GM23338 (cell line): ENCODE measurements at regions not wholly inside any gene's neighbourhood (a gene's known extent, or its start where the extent isn't known, plus 50 kb on each side); places are given as distances from the start of the nearest gene placed in this dataset.
"Not testable (repeated sequence)": the region's sequence is repeated elsewhere in the genome, so short reads cannot be mapped to it uniquely, and the experiment has no call there.

Experiments
- ATAC-seq: fragments of 200-7000 bp; cut with Tn5 transposase; 3 replicates; pipeline ENCODE4 v1.9.1; 2020
- DNase-seq: peaks from one replicate; pipeline ENCODE4 v3.0.0-alpha.2; 2015; ENCODE audit warnings: low spot score
- H2AFZ ChIP-seq: fragments of 200-600 bp; sonication (generic); 2 replicates; pipeline ENCODE4 v1.8.0; 2016; ENCODE audit warnings: antibody characterized with exemption, mild to moderate bottlenecking, moderate library complexity
- H3F3A ChIP-seq: fragments of 200-600 bp; sonication (generic); replicated peaks from 2 replicates; pipeline ENCODE4 v1.8.0; 2017; ENCODE audit warnings: antibody characterized with exemption, mixed run types, low read depth
- H3K27ac ChIP-seq: fragments of 200-600 bp; sonication (generic); 2 replicates; pipeline ENCODE4 v1.6.1; 2016; ENCODE audit warnings: low read depth
- H3K27me3 ChIP-seq: fragments of 200-600 bp; sonication (generic); 2 replicates; pipeline ENCODE4 v1.8.0; 2016; ENCODE audit warnings: mild to moderate bottlenecking, mixed run types, moderate library complexity; ENCODE audit not compliant: insufficient read depth
- H3K36me3 ChIP-seq: fragments of 200-600 bp; sonication (generic); 2 replicates; pipeline ENCODE4 v1.8.0; 2016; ENCODE audit warnings: mild to moderate bottlenecking; ENCODE audit not compliant: insufficient read depth
- H3K4me1 ChIP-seq: fragments of 200-600 bp; sonication (generic); 2 replicates; pipeline ENCODE4 v1.8.0; 2016; ENCODE audit warnings: mild to moderate bottlenecking, moderate library complexity; ENCODE audit not compliant: insufficient read depth
- H3K4me2 ChIP-seq: fragments of 200-600 bp; sonication (generic); 2 replicates; pipeline ENCODE4 v1.7.1; 2017; ENCODE audit warnings: mixed run types
- H3K4me3 ChIP-seq: fragments of 200-600 bp; sonication (generic); 2 replicates; pipeline ENCODE4 v1.6.1; 2016; ENCODE audit warnings: mixed run types
- H3K79me2 ChIP-seq: fragments of 200-600 bp; sonication (generic); replicated peaks from 2 replicates; pipeline ENCODE4 v1.8.0; 2017; ENCODE audit warnings: mild to moderate bottlenecking; ENCODE audit not compliant: insufficient read depth
- H3K9me2 ChIP-seq: fragments of 200-600 bp; sonication (generic); 2 replicates; pipeline ENCODE4 v1.8.0; 2017; ENCODE audit not compliant: insufficient read depth
- H4K20me1 ChIP-seq: fragments of 200-600 bp; sonication (generic); replicated peaks from 2 replicates; pipeline ENCODE4 v1.8.0; 2017; ENCODE audit warnings: mild to moderate bottlenecking; ENCODE audit not compliant: insufficient read depth
- H3K27ac Mint-ChIP-seq: 2 replicates; pipeline ENCODE4 v1.8.0; 2020; ENCODE audit warnings: inconsistent platforms, mild to moderate bottlenecking, moderate library complexity, mixed read lengths
- H3K27me3 Mint-ChIP-seq: 3 replicates; pipeline ENCODE4 v1.8.0; 2022; ENCODE audit warnings: low read depth, mild to moderate bottlenecking, moderate library complexity, mixed read lengths, inconsistent platforms; ENCODE audit not compliant: insufficient read depth, poor library complexity
- H3K36me3 Mint-ChIP-seq: 3 replicates; pipeline ENCODE4 v1.8.0; 2021; ENCODE audit warnings: low read depth, mild to moderate bottlenecking, inconsistent platforms, moderate library complexity, mixed read lengths
- H3K4me1 Mint-ChIP-seq: 3 replicates; pipeline ENCODE4 v1.8.0; 2020; ENCODE audit warnings: mild to moderate bottlenecking, inconsistent platforms, mixed read lengths
- H3K4me3 Mint-ChIP-seq: 3 replicates; pipeline ENCODE4 v1.8.0; 2021; ENCODE audit warnings: moderate library complexity, mild to moderate bottlenecking, inconsistent platforms, mixed read lengths
- H3K9me3 Mint-ChIP-seq: 3 replicates; pipeline ENCODE4 v1.8.0; 2020; ENCODE audit warnings: moderate library complexity, mild to moderate bottlenecking, inconsistent platforms, mixed read lengths

DNA sequence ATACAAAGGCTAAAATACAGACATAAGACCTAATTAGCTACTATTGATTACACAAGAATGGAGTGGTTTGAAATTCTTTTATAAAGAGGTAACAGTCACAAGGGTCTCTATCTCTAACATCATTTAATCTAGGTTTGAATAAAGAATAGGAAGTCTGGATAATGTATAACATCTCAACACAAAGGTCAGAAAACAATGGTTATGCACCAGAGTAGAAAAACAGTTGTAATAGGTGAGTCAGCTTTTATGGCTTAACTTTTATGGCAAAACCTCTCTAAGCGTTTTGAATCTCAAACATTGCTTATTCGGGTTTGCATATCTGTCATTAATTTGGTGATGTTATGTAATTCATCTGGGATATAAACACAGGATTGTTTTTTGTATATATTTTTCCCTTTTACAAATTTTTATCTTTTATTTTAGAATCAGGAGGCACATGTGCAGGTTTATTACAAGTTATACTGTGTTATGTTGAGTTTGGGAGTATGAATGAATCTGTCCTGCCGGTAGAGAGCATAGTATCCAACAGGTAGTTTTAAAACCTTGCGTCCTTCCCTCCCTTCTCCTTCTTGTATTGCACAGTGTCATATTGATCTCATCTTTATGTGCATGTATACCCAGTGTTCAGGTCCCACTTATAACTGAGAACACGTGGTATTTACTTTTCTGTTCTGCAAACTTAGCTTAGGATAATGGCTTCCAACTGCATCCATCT is 569.9 kb downstream of the NAP1L3 start:
- H3F3A ChIP-seq, H2AFZ ChIP-seq, DNase-seq, H3K4me1 Mint-ChIP-seq, H3K9me3 Mint-ChIP-seq, ATAC-seq, H3K36me3 ChIP-seq, H3K27me3 ChIP-seq, H3K4me2 ChIP-seq, H3K4me1 ChIP-seq, H3K4me3 Mint-ChIP-seq, H3K27ac Mint-ChIP-seq, H3K9me2 ChIP-seq, H3K27ac ChIP-seq, H4K20me1 ChIP-seq, H3K4me3 ChIP-seq, H3K27me3 Mint-ChIP-seq, H3K79me2 ChIP-seq: not testable (repeated sequence)
- H3K36me3 Mint-ChIP-seq: peaks cover 17% of the 10 kb centered on the region; the same call in 2 of the 3 replicates

DNA sequence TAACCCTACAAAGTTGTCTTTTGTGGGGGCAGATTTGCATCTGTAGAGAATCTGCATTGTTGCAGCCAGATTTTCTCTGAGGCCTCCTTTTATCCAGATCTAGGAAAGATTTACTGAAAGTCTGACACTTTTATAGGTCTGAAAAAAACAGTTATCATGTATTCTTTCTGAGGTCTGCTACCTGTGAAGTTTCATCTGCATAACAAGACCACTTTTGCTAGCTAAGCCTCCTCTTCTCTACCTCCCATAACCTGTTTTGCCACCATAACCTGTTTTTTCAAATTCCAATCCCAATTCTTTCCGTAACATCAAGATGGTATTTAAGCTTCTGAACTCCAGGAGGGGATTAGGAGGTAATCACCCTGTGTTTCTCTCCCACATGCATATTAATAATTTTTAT is 577.8 kb downstream of the NAP1L3 start:
- H3K4me3 Mint-ChIP-seq, H3K4me1 Mint-ChIP-seq: not testable (repeated sequence)

DNA sequence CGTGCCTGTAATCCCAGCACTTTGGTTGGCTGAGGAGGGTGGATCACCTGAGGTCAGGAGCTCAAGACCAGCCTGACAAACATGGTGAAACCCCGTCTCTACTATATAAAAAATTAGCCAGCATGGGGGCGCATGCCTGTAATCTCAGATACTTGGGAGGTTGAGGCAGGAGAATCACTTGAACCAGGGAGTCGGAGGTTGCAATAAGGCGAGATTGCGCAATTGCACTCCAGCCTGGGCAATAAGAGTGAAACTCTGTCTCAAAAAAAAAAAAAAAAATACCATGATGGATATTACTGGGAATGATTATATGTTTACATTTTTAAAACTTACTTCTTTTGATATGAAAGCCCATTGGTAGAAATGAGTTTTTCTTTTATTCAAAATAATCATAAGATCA is 594.5 kb downstream of the NAP1L3 start:
- not testable (repeated sequence) for H3K36me3 Mint-ChIP-seq, H3K27ac Mint-ChIP-seq, H3K27me3 ChIP-seq, H3K9me2 ChIP-seq, H3K79me2 ChIP-seq, H3F3A ChIP-seq, H4K20me1 ChIP-seq, H3K4me1 Mint-ChIP-seq, H3K4me3 ChIP-seq, DNase-seq, H3K4me1 ChIP-seq, H2AFZ ChIP-seq, H3K9me3 Mint-ChIP-seq, H3K27ac ChIP-seq, H3K4me2 ChIP-seq, ATAC-seq, H3K36me3 ChIP-seq, H3K27me3 Mint-ChIP-seq, H3K4me3 Mint-ChIP-seq

More for the DNA sequence above, 577.8 kb downstream of the NAP1L3 start:
- not testable (repeated sequence) for H3K27me3 Mint-ChIP-seq, H3K4me3 ChIP-seq, H3K9me3 Mint-ChIP-seq, H3K79me2 ChIP-seq, H3K27ac Mint-ChIP-seq, H2AFZ ChIP-seq, H3F3A ChIP-seq, H3K9me2 ChIP-seq, H4K20me1 ChIP-seq, H3K4me2 ChIP-seq, H3K27me3 ChIP-seq, H3K36me3 ChIP-seq, H3K4me1 ChIP-seq
- peak overlapping the region; percentile 74; the same call in 1 of the 2 replicates for H3K27ac ChIP-seq
- peaks cover 13% of the 10 kb centered on the region; the same call in 2 of the 3 replicates for H3K36me3 Mint-ChIP-seq
- ATAC-seq: peak; percentile 62; the same call in 2 of the 3 replicates
- DNase-seq: peak; percentile 7

GRCh38 chrX:93055264-93055663 is 618.1 kb downstream of the NAP1L3 start:
- not testable (repeated sequence) for H3K27ac ChIP-seq, H3K4me3 Mint-ChIP-seq, H3K9me2 ChIP-seq, H3K4me1 Mint-ChIP-seq, H3K4me2 ChIP-seq, H4K20me1 ChIP-seq, H3K27ac Mint-ChIP-seq, H3F3A ChIP-seq, H3K4me3 ChIP-seq, H3K36me3 ChIP-seq, H3K36me3 Mint-ChIP-seq, ATAC-seq, H2AFZ ChIP-seq, H3K79me2 ChIP-seq, H3K27me3 Mint-ChIP-seq, H3K4me1 ChIP-seq, DNase-seq, H3K27me3 ChIP-seq
- H3K9me3 Mint-ChIP-seq: peaks cover 10% of the 10 kb centered on the region

GRCh38 chrX:93019841-93020240 is 653.5 kb downstream of the NAP1L3 start:
- not testable (repeated sequence) for H3K27me3 Mint-ChIP-seq, H3K36me3 ChIP-seq, H3K27ac ChIP-seq, H3K9me2 ChIP-seq, H3K4me1 ChIP-seq, H3K4me2 ChIP-seq, H3K79me2 ChIP-seq, H3K4me1 Mint-ChIP-seq, H3K4me3 ChIP-seq, H3F3A ChIP-seq, H3K4me3 Mint-ChIP-seq, H2AFZ ChIP-seq, DNase-seq, H4K20me1 ChIP-seq, H3K27me3 ChIP-seq, ATAC-seq, H3K27ac Mint-ChIP-seq
- H3K36me3 Mint-ChIP-seq: peaks cover 13% of the 10 kb centered on the region
- H3K9me3 Mint-ChIP-seq: peaks cover 14% of the 10 kb centered on the region; the same call in 2 of the 3 replicates

- not testable (repeated sequence) for H4K20me1 ChIP-seq, H3K4me3 Mint-ChIP-seq, H3K9me3 Mint-ChIP-seq, H3K4me2 ChIP-seq, H3K27me3 Mint-ChIP-seq, H3K27me3 ChIP-seq, H3K27ac ChIP-seq, H3K36me3 ChIP-seq, H3K4me1 ChIP-seq, H3K79me2 ChIP-seq, H3K4me3 ChIP-seq, H3K36me3 Mint-ChIP-seq, H3K9me2 ChIP-seq, H3F3A ChIP-seq, H2AFZ ChIP-seq
- H3K4me1 Mint-ChIP-seq: peaks cover 14% of the 10 kb centered on the region; the same call in 2 of the 3 replicates
- DNase-seq (peak; percentile 1), ATAC-seq (peak; percentile 53)
- peak overlapping the region; percentile 94 for H3K27ac Mint-ChIP-seq
These were observed 658.8 kb downstream of the NAP1L3 start for GRCh38 chrX:93014481-93015030.
